HCT116 (cell line): ENCODE measurements at regions not wholly inside any gene's neighbourhood (a gene's known extent, or its start where the extent isn't known, plus 50 kb on each side); places are given as distances from the start of the nearest gene placed in this dataset.

Source experiments
- CBX3 ChIP-seq: IDR thresholded peaks from 2 replicates; pipeline ENCODE4 v1.6.1; 2012; ENCODE audit warnings: low read depth
- EGR1 ChIP-seq: IDR thresholded peaks from 2 replicates; pipeline ENCODE4 v1.6.1; 2012; ENCODE audit warnings: low read depth
- EZH2 ChIP-seq: fragments of 200-600 bp; sonication (generic); IDR thresholded peaks from 2 replicates; pipeline ENCODE4 v1.6.1; 2017; ENCODE audit warnings: antibody characterized with exemption, mixed run types
- EZH2phosphoT487 ChIP-seq: fragments of 200-600 bp; IDR thresholded peaks from 2 replicates; pipeline ENCODE4 v1.6.1; 2018; ENCODE audit warnings: antibody characterized with exemption, borderline replicate concordance
- POLR2A ChIP-seq: IDR thresholded peaks from 2 replicates; pipeline ENCODE4 v1.7.0; 2011; ENCODE audit warnings: borderline replicate concordance; ENCODE audit not compliant: insufficient read depth, insufficient read length; ENCODE audit errors: extremely low read depth
- SP1 ChIP-seq: IDR thresholded peaks from 2 replicates; pipeline ENCODE4 v1.6.1; 2012; ENCODE audit warnings: low read depth
- SRF ChIP-seq: IDR thresholded peaks from 2 replicates; pipeline ENCODE4 v1.6.1; 2012; ENCODE audit warnings: low read depth
- TCF7L2 ChIP-seq: IDR thresholded peaks from 2 replicates; pipeline ENCODE4 v1.7.0; 2011; ENCODE audit warnings: borderline replicate concordance, inconsistent platforms; ENCODE audit not compliant: insufficient read depth, insufficient read length; ENCODE audit errors: extremely low read depth
- YY1 ChIP-seq: IDR thresholded peaks from 2 replicates; pipeline ENCODE4 v1.6.1; 2011; ENCODE audit warnings: low read length, low read depth, moderate library complexity, mild to moderate bottlenecking; ENCODE audit not compliant: insufficient replicate concordance; ENCODE audit errors: extremely low read depth
- TF ChIP-seq, protein P1 (sequence below), 3 experiments: fragments of 200-600 bp in 1 of 3; sonication (generic) in 1 of 3; IDR thresholded peaks in 2 of 3; conservative IDR thresholded peaks in 1 of 3; 2 replicates each; pipeline ENCODE4 v1.5.1; 2012 to 2017; ENCODE audit warnings: low read depth in 2 of 3, low read length in 2 of 3, antibody characterized with exemption in 1 of 3, borderline replicate concordance in 1 of 3, control low read depth in 1 of 3, mild to moderate bottlenecking in 1 of 3, mixed read lengths in 1 of 3, mixed run types in 1 of 3, moderate library complexity in 1 of 3; ENCODE audit not compliant: insufficient read depth in 1 of 3
- TF ChIP-seq, protein P2 (sequence below): IDR thresholded peaks from 2 replicates; pipeline ENCODE4 v1.6.1; 2012
- TF ChIP-seq, protein P3 (sequence below): IDR thresholded peaks from 2 replicates; pipeline ENCODE4 v1.6.1; 2012; ENCODE audit warnings: low read depth

DNA sequence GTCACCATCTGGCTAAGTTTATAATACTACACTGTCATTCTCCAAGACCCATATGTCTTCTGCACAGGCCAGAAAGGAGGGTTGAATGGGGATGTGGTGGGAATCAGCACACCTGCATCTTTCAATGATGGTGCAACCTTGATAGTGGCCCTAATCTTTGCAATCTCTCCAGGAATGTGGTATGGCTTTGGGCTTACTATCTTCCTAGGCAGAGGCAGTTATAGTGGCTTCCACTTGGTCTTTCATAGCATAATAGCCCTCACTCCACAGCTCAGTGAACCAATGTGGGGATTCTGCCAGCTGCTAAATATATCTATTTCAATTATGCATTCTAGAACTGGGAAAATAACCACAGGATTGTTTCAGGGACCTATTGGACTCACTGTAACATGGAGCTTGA lies 61.8 kb upstream of the ATP2B1 start:
- TF ChIP-seq EGR1, result no peak
- TF ChIP-seq SRF, result no peak
- TF ChIP-seq EZH2, result no peak
- no peak for TF ChIP-seq CBX3
- TF ChIP-seq, protein P1, sequence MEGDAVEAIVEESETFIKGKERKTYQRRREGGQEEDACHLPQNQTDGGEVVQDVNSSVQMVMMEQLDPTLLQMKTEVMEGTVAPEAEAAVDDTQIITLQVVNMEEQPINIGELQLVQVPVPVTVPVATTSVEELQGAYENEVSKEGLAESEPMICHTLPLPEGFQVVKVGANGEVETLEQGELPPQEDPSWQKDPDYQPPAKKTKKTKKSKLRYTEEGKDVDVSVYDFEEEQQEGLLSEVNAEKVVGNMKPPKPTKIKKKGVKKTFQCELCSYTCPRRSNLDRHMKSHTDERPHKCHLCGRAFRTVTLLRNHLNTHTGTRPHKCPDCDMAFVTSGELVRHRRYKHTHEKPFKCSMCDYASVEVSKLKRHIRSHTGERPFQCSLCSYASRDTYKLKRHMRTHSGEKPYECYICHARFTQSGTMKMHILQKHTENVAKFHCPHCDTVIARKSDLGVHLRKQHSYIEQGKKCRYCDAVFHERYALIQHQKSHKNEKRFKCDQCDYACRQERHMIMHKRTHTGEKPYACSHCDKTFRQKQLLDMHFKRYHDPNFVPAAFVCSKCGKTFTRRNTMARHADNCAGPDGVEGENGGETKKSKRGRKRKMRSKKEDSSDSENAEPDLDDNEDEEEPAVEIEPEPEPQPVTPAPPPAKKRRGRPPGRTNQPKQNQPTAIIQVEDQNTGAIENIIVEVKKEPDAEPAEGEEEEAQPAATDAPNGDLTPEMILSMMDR (IDR thresholded peaks at IDR 0.05 in 2 of 3, conservative IDR thresholded peaks at IDR 0.05 in 1 of 3; ENCODE audit: borderline replicate concordance in 1 of 3, insufficient read depth in 1 of 3, low read depth in 2 of 3, low read length in 2 of 3), result no peak
- TF ChIP-seq, protein P2, sequence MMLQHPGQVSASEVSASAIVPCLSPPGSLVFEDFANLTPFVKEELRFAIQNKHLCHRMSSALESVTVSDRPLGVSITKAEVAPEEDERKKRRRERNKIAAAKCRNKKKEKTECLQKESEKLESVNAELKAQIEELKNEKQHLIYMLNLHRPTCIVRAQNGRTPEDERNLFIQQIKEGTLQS, result no peak
- TF ChIP-seq TCF7L2, result no peak
- TF ChIP-seq EZH2phosphoT487, result no peak
- TF ChIP-seq, protein P3, sequence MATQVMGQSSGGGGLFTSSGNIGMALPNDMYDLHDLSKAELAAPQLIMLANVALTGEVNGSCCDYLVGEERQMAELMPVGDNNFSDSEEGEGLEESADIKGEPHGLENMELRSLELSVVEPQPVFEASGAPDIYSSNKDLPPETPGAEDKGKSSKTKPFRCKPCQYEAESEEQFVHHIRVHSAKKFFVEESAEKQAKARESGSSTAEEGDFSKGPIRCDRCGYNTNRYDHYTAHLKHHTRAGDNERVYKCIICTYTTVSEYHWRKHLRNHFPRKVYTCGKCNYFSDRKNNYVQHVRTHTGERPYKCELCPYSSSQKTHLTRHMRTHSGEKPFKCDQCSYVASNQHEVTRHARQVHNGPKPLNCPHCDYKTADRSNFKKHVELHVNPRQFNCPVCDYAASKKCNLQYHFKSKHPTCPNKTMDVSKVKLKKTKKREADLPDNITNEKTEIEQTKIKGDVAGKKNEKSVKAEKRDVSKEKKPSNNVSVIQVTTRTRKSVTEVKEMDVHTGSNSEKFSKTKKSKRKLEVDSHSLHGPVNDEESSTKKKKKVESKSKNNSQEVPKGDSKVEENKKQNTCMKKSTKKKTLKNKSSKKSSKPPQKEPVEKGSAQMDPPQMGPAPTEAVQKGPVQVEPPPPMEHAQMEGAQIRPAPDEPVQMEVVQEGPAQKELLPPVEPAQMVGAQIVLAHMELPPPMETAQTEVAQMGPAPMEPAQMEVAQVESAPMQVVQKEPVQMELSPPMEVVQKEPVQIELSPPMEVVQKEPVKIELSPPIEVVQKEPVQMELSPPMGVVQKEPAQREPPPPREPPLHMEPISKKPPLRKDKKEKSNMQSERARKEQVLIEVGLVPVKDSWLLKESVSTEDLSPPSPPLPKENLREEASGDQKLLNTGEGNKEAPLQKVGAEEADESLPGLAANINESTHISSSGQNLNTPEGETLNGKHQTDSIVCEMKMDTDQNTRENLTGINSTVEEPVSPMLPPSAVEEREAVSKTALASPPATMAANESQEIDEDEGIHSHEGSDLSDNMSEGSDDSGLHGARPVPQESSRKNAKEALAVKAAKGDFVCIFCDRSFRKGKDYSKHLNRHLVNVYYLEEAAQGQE, result no peak
- no peak for TF ChIP-seq SP1
- TF ChIP-seq YY1, result no peak
- TF ChIP-seq POLR2A, result no peak
